ENCODE measurements at regions not wholly inside any gene's neighbourhood (a gene's known extent, or its start where the extent isn't known, plus 50 kb on each side); places are given as distances from the start of the nearest gene placed in this dataset.

- no peak for DNase-seq
Measured at GRCh38 chr12:94038605-94039004, 109.8 kb upstream of the PLXNC1 start.

GRCh38 chr12:94039199-94039840 is 109.1 kb upstream of the PLXNC1 start:
- H3K4me2 ChIP-seq (ENCODE audit: low read depth, low read length, poor library complexity, severe bottlenecking), result no peak overlapping the region
- no peak for DNase-seq
- no peaks in the 10 kb centered on the region for H3K9me2 ChIP-seq (replicated peaks; ENCODE audit: insufficient read depth, low read length)
- no peak overlapping the region for H3K9ac ChIP-seq (ENCODE audit: low read length)
- no peaks in the 10 kb centered on the region for H3K79me2 ChIP-seq (ENCODE audit: low read length)
- H3K36me3 ChIP-seq (ENCODE audit: insufficient read depth, low read length), result no peaks in the 10 kb centered on the region
- H3K27ac ChIP-seq (ENCODE audit: low read length), result no peak overlapping the region
- no peaks in the 10 kb centered on the region for H3K4me1 ChIP-seq (ENCODE audit: low read length)
- no peaks in the 10 kb centered on the region for H4K20me1 ChIP-seq (ENCODE audit: insufficient read depth, low read depth, low read length)
- H3K9me3 ChIP-seq (ENCODE audit: low read length), result peaks cover 10% of the 10 kb centered on the region; the same call in 1 of the 2 replicates
- H2AFZ ChIP-seq (ENCODE audit: low read length), result no peak overlapping the region
- H3K4me3 ChIP-seq (ENCODE audit: low read length), result no peak overlapping the region
- H3K27me3 ChIP-seq (ENCODE audit: low read length), result no peaks in the 10 kb centered on the region

More at GRCh38 chr12:94038605-94039004, 109.8 kb upstream of the PLXNC1 start:
- H3K9me2 ChIP-seq (replicated peaks; ENCODE audit: insufficient read depth, low read length), result no peaks in the 10 kb centered on the region
- H2AFZ ChIP-seq (ENCODE audit: low read length), result no peak overlapping the region
- H3K27ac ChIP-seq (ENCODE audit: low read length), result no peak overlapping the region
- H3K27me3 ChIP-seq (ENCODE audit: low read length), result no peaks in the 10 kb centered on the region
- peaks cover 10% of the 10 kb centered on the region; the same call in 1 of the 2 replicates for H3K9me3 ChIP-seq (ENCODE audit: low read length)
- no peak overlapping the region for H3K4me2 ChIP-seq (ENCODE audit: low read depth, low read length, poor library complexity, severe bottlenecking)
- no peak overlapping the region for H3K4me3 ChIP-seq (ENCODE audit: low read length)
- no peaks in the 10 kb centered on the region for H3K36me3 ChIP-seq (ENCODE audit: insufficient read depth, low read length)
- no peaks in the 10 kb centered on the region for H4K20me1 ChIP-seq (ENCODE audit: insufficient read depth, low read depth, low read length)
- H3K79me2 ChIP-seq (ENCODE audit: low read length), result no peaks in the 10 kb centered on the region
- H3K4me1 ChIP-seq (ENCODE audit: low read length), result no peaks in the 10 kb centered on the region
- no peak overlapping the region for H3K9ac ChIP-seq (ENCODE audit: low read length)

- H2AFZ ChIP-seq (ENCODE audit: low read length), result no peak overlapping the region
- no peak overlapping the region for H3K27ac ChIP-seq (ENCODE audit: low read length)
- no peak overlapping the region for H3K4me3 ChIP-seq (ENCODE audit: low read length)
- peaks cover 10% of the 10 kb centered on the region; the same call in 1 of the 2 replicates for H3K9me3 ChIP-seq (ENCODE audit: low read length)
- no peaks in the 10 kb centered on the region for H3K9me2 ChIP-seq (replicated peaks; ENCODE audit: insufficient read depth, low read length)
- no peaks in the 10 kb centered on the region for H3K27me3 ChIP-seq (ENCODE audit: low read length)
- no peaks in the 10 kb centered on the region for H3K4me1 ChIP-seq (ENCODE audit: low read length)
- no peak for DNase-seq
- no peaks in the 10 kb centered on the region for H3K79me2 ChIP-seq (ENCODE audit: low read length)
- no peaks in the 10 kb centered on the region for H4K20me1 ChIP-seq (ENCODE audit: insufficient read depth, low read depth, low read length)
- no peak overlapping the region for H3K9ac ChIP-seq (ENCODE audit: low read length)
- no peaks in the 10 kb centered on the region for H3K36me3 ChIP-seq (ENCODE audit: insufficient read depth, low read length)
- H3K4me2 ChIP-seq (ENCODE audit: low read depth, low read length, poor library complexity, severe bottlenecking), result no peak overlapping the region
Measured at GRCh38 chr12:94039914-94040313, 108.5 kb upstream of the PLXNC1 start.

- Histone ChIP-seq H3K4me1 (ENCODE audit: low read length) (no peaks in the 10 kb centered on the region), H3K27me3 (ENCODE audit: low read length) (no peaks in the 10 kb centered on the region), H3K4me3 (ENCODE audit: low read length) (no peak overlapping the region), H3K36me3 (ENCODE audit: insufficient read depth, low read length) (no peaks in the 10 kb centered on the region), H3K4me2 (ENCODE audit: low read depth, low read length, poor library complexity, severe bottlenecking) (no peak overlapping the region), H3K9ac (ENCODE audit: low read length) (no peak overlapping the region), H2AFZ (ENCODE audit: low read length) (no peak overlapping the region), H3K27ac (ENCODE audit: low read length) (no peak overlapping the region), H4K20me1 (ENCODE audit: insufficient read depth, low read depth, low read length) (no peaks in the 10 kb centered on the region), H3K79me2 (ENCODE audit: low read length) (no peaks in the 10 kb centered on the region), H3K9me3 (ENCODE audit: low read length) (peaks cover 7% of the 10 kb centered on the region; the same call in 1 of the 2 replicates), H3K9me2 (replicated peaks; ENCODE audit: insufficient read depth, low read length) (no peaks in the 10 kb centered on the region)
- DNase-seq, result no peak
Measured at GRCh38 chr12:94041850-94042249, 106.5 kb upstream of the PLXNC1 start.

GRCh38 chr12:94042321-94042720 is 106.1 kb upstream of the PLXNC1 start:
- DNase-seq, result no peak
- H3K4me1 ChIP-seq (ENCODE audit: low read length), result no peaks in the 10 kb centered on the region
- H3K27ac ChIP-seq (ENCODE audit: low read length), result no peak overlapping the region
- no peaks in the 10 kb centered on the region for H3K27me3 ChIP-seq (ENCODE audit: low read length)
- no peaks in the 10 kb centered on the region for H3K9me2 ChIP-seq (replicated peaks; ENCODE audit: insufficient read depth, low read length)
- H3K4me2 ChIP-seq (ENCODE audit: low read depth, low read length, poor library complexity, severe bottlenecking), result no peak overlapping the region
- H4K20me1 ChIP-seq (ENCODE audit: insufficient read depth, low read depth, low read length), result no peaks in the 10 kb centered on the region
- no peak overlapping the region for H3K9ac ChIP-seq (ENCODE audit: low read length)
- H3K36me3 ChIP-seq (ENCODE audit: insufficient read depth, low read length), result no peaks in the 10 kb centered on the region
- no peak overlapping the region for H3K4me3 ChIP-seq (ENCODE audit: low read length)
- no peak overlapping the region for H2AFZ ChIP-seq (ENCODE audit: low read length)
- peaks cover 7% of the 10 kb centered on the region; the same call in 1 of the 2 replicates for H3K9me3 ChIP-seq (ENCODE audit: low read length)
- H3K79me2 ChIP-seq (ENCODE audit: low read length), result no peaks in the 10 kb centered on the region

- Histone ChIP-seq H3K9ac (ENCODE audit: low read length) (no peak overlapping the region), H3K4me2 (ENCODE audit: low read depth, low read length, poor library complexity, severe bottlenecking) (no peak overlapping the region), H3K9me2 (replicated peaks; ENCODE audit: insufficient read depth, low read length) (no peaks in the 10 kb centered on the region), H3K9me3 (ENCODE audit: low read length) (no peaks in the 10 kb centered on the region), H3K27me3 (ENCODE audit: low read length) (no peaks in the 10 kb centered on the region), H4K20me1 (ENCODE audit: insufficient read depth, low read depth, low read length) (no peaks in the 10 kb centered on the region), H3K36me3 (ENCODE audit: insufficient read depth, low read length) (no peaks in the 10 kb centered on the region), H3K4me1 (ENCODE audit: low read length) (no peaks in the 10 kb centered on the region), H3K4me3 (ENCODE audit: low read length) (no peak overlapping the region), H3K27ac (ENCODE audit: low read length) (no peak overlapping the region), H2AFZ (ENCODE audit: low read length) (no peak overlapping the region), H3K79me2 (ENCODE audit: low read length) (no peaks in the 10 kb centered on the region)
- DNase-seq, result no peak
Measured at GRCh38 chr12:94046626-94047410, 101.6 kb upstream of the PLXNC1 start.

GRCh38 chr12:94047781-94048567 is 100.4 kb upstream of the PLXNC1 start:
- no peaks in the 10 kb centered on the region for H3K79me2 ChIP-seq (ENCODE audit: low read length)
- H2AFZ ChIP-seq (ENCODE audit: low read length), result no peak overlapping the region
- H3K27me3 ChIP-seq (ENCODE audit: low read length), result no peaks in the 10 kb centered on the region
- no peak for DNase-seq
- H3K4me3 ChIP-seq (ENCODE audit: low read length), result no peak overlapping the region
- no peaks in the 10 kb centered on the region for H3K36me3 ChIP-seq (ENCODE audit: insufficient read depth, low read length)
- no peaks in the 10 kb centered on the region for H3K9me3 ChIP-seq (ENCODE audit: low read length)
- no peak overlapping the region for H3K9ac ChIP-seq (ENCODE audit: low read length)
- no peaks in the 10 kb centered on the region for H3K9me2 ChIP-seq (replicated peaks; ENCODE audit: insufficient read depth, low read length)
- H3K4me2 ChIP-seq (ENCODE audit: low read depth, low read length, poor library complexity, severe bottlenecking), result no peak overlapping the region
- H3K4me1 ChIP-seq (ENCODE audit: low read length), result no peaks in the 10 kb centered on the region
- H3K27ac ChIP-seq (ENCODE audit: low read length), result no peak overlapping the region
- H4K20me1 ChIP-seq (ENCODE audit: insufficient read depth, low read depth, low read length), result no peaks in the 10 kb centered on the region

- no peaks in the 10 kb centered on the region for H3K79me2 ChIP-seq (ENCODE audit: low read length)
- H3K9me3 ChIP-seq (ENCODE audit: low read length), result no peaks in the 10 kb centered on the region
- H4K20me1 ChIP-seq (ENCODE audit: insufficient read depth, low read depth, low read length), result no peaks in the 10 kb centered on the region
Measured at GRCh38 chr12:94048757-94049156, 99.6 kb upstream of the PLXNC1 start.

More at GRCh38 chr12:94048757-94049156, 99.6 kb upstream of the PLXNC1 start:
- Histone ChIP-seq H3K27me3 (ENCODE audit: low read length) (no peaks in the 10 kb centered on the region), H3K9me2 (replicated peaks; ENCODE audit: insufficient read depth, low read length) (no peaks in the 10 kb centered on the region), H3K36me3 (ENCODE audit: insufficient read depth, low read length) (no peaks in the 10 kb centered on the region), H3K4me1 (ENCODE audit: low read length) (no peaks in the 10 kb centered on the region), H3K4me2 (ENCODE audit: low read depth, low read length, poor library complexity, severe bottlenecking) (no peak overlapping the region), H3K4me3 (ENCODE audit: low read length) (no peak overlapping the region), H2AFZ (ENCODE audit: low read length) (no peak overlapping the region), H3K27ac (ENCODE audit: low read length) (no peak overlapping the region), H3K9ac (ENCODE audit: low read length) (no peak overlapping the region)
- DNase-seq, result no peak
